Fibroblast of lung (primary cell): ENCODE measurements at regions not wholly inside any gene's neighbourhood (a gene's known extent, or its start where the extent isn't known, plus 50 kb on each side); places are given as distances from the start of the nearest gene placed in this dataset.

Experiments
- CTCF ChIP-seq, 2 donors: IDR thresholded peaks in 1 of 2; conservative IDR thresholded peaks in 1 of 2; 1 replicate in 1 of 2; 2 replicates in 1 of 2; pipeline ENCODE4 v1.5.1; 2011 to 2012; ENCODE audit warnings: low read length in 2 of 2, control low read depth in 1 of 2, inconsistent platforms in 1 of 2, low read depth in 1 of 2, mild to moderate bottlenecking in 1 of 2
- EZH2 ChIP-seq: IDR thresholded peaks from 2 replicates; pipeline ENCODE4 v1.5.1; 2012; ENCODE audit warnings: low read length, control low read depth, mild to moderate bottlenecking; ENCODE audit errors: missing control alignments

DNA sequence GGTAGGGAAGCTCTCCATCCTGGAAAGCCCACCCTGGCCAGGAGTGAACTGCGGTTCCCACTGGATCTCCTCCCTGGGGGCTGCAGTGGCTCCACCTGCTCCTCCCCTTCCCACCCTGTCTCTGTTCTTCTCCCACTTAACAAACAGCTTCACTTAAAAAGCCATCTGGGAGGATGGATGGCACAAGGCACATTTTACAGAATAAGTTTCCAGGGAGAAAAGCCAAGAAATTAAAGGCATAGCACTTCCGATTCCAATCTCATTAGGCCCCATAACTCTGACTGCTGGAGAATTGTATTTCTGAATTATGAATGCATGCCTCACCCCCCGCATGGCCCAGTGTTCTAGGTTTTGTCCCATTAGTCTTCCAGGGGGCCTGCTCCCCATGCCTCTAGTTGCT lies 718.3 kb downstream of the PTPRU start:
- TF ChIP-seq CTCF (conservative IDR thresholded peaks at IDR 0.05 in 1 of 2, IDR thresholded peaks at IDR 0.05 in 1 of 2; ENCODE audit: low read depth in 1 of 2, low read length in 2 of 2), result no peak
- no peak for TF ChIP-seq EZH2
